Stimulated activated CD8-positive, alpha-beta memory T cell treated with anti-CD3 and anti-CD28 coated beads, Interleukin-4, amount 100 ng/mL, for 4 hours (primary cell): ENCODE measurements at regions not wholly inside any gene's neighbourhood (a gene's known extent, or its start where the extent isn't known, plus 50 kb on each side); places are given as distances from the start of the nearest gene placed in this dataset.

Experiments
- DNase-seq, 2 donors: peaks; one replicate each; pipeline ENCODE4 v3.0.0-alpha.2; 2020; ENCODE audit warnings: low read depth in 2 of 2, low spot score in 1 of 2

DNA sequence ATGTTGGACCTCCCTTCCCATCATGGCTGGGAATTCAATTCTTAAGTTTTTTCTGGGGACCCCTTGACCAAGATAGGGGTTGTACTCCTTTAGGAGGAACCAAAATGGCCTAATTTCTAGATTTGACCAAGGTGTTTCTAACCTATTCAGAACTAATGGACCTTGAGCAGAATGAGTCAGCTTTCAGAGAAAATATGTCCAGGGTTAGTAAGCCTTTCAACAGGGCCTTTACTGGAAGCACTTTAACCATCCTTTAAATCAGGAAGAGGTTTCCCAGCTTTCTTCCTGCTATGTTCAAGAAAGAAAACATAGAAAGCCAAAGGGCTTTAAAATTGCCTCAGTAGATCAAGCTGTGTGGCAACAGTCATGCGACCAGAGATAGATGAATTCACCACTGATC, 1184.9 kb upstream of the ACVR2A start:
- DNase-seq = no peak

- DNase-seq = no peak
These were observed 1192.5 kb upstream of the ACVR2A start for GRCh38 chr2:146652311-146652710.

DNA sequence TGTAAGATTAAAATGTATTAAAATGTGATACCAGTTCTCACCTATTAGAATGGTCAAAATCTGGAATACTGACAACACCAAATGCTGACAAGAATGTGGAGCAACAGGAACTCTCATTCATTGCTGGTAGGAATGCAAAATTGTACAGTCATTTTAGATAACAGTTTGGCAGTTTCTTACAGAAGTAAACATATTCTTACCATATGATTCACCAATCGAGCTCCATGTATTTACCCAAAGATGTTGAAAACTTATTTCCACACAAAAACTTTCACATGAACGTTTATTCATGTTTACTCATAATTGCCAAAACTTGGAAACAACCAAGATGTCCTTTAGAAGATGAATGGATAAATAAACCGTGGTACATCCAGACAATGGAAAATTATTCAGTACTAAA, 1193.5 kb upstream of the ACVR2A start:
- no peak for DNase-seq

DNA sequence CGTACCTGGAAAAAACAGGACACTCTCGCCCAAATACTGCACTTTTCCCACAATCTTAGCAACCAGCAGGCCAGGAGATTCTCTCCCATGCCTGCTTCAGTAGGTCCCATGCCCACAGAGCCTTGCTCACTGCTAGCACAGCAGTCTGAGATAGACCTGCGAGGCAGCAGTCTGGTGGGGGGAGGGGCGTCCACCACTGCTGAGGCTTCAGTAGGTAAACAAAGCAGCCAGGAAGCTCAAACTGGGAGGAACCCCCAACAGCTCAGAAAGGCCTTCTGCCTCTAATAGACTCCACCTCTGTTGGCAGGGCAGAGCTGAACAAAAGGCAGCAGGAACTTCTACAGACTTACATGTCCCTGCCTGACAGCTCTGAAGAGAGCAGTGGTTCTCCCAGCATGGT, 1202.8 kb upstream of the ACVR2A start:
- DNase-seq = no peak

GRCh38 chr2:146634230-146635097, 1210.4 kb upstream of the ACVR2A start:
- no peak for DNase-seq

DNA sequence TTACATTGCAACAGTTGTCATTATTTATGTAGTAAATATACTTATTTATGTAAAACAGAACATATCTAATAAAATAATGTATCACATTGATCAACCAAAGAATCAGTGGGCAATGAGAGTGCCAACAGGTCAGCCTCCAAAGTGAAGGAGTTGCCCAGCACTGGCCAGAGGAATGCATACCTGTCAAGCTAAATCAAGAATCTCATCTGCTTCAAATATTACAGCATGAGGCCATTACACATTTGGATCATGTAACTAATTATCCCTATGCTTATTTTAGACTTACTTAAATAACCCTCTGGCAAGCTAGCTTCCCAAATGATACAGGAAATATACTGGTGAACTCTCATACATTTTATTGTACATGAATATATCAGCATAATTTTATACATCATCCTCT, 1211.7 kb upstream of the ACVR2A start:
- no peak for DNase-seq

GRCh38 chr2:146632707-146633106, 1212.1 kb upstream of the ACVR2A start:
- no peak for DNase-seq

- no peak for DNase-seq
These were observed 1220.2 kb upstream of the ACVR2A start for GRCh38 chr2:146624430-146625160.

DNA sequence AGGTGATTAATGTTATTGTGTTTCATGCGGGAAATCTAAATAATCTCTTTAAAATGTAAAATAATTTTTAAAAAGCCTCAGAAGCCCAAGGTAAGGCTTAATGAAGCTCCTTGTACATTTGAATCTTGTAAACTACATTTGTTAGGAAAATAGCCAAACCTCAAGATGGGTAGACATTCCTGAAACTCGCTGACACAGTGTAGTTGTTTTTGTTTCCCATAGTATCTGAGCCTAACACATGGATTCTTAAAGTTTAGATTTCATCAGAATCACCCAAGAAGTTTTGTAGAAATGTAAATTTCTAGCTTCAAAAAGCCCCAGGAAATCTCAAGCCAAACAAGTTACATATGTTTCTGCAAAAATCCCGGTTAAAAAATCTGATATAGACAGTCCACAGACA, 1221.1 kb upstream of the ACVR2A start:
- DNase-seq = no peak

DNA sequence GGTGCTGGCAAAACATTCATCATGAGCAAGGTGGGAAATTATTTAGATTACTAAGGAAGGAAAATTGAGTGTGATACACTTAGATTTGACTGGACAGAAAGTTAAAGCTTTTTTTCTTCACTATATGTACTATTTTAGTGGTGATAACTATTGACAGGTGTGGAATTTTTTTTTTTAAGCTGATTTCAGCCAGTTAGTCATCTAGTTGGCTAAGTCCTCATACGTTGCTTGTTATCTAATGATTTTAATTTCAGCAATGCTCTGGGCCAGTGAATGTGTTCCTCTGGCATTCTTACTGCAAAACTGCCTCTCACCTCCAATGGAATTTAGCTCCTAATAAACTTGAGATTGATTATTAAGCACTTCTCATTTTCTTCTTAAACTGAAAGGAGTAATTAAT, 1223.2 kb upstream of the ACVR2A start:
- no peak for DNase-seq

DNA sequence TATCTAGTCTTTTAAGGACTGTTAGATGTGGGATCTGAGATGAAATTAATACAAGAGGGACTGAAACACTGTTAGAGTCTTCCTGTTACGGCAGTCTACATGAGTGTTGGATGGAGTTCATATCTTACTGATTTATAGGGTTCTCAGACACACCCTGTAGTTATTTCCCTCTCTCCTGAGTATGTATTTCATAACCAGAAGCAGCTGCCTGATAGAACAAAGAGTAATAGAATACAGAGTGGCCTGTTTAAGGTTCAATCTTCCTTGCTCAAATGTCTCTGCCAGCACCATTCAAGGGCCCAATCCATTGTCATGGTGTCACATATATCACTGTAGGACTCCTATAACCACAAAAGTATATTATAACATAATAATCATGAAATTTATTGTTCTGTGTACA, 1229.1 kb upstream of the ACVR2A start:
- DNase-seq = no peak

DNA sequence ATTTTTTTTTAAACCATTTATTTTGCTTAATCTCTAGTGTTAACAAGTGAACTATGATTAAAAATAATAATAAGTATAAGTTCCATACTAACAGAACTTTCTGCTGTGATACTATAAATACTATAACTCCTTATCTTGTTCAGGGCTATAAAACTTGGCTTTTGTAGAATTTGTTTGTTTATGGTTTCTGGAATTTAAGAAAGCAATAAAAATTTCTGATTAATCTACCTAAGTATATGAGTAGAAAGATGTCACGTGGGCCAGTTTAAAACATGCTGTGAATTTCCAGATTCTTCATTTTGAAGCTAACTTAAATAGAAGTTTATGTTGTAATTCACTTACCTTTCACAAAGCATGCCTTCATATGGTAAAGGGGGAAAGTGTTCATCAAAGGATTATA, 1236.3 kb upstream of the ACVR2A start:
- no peak for DNase-seq

DNA sequence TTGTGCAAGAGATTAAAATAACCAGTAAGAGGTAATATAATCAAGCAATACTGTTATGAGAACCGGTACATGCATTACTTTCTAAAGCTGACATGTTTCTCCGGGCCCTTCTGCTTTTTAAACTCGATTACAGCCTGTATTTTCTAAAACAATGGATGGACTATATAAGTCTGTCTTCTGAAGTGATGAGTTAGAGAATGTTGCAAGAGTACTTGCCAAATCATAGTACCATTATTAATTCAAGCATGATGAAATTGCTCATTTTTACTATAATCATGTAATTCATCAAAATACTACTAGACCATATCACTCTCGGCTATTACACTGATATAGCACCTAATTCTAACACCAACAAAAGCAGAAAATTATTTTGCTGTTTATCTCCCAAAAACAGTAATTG, 1240.3 kb upstream of the ACVR2A start:
- no peak for DNase-seq

GRCh38 chr2:146602856-146603255, 1242.0 kb upstream of the ACVR2A start:
- DNase-seq = no peak

DNA sequence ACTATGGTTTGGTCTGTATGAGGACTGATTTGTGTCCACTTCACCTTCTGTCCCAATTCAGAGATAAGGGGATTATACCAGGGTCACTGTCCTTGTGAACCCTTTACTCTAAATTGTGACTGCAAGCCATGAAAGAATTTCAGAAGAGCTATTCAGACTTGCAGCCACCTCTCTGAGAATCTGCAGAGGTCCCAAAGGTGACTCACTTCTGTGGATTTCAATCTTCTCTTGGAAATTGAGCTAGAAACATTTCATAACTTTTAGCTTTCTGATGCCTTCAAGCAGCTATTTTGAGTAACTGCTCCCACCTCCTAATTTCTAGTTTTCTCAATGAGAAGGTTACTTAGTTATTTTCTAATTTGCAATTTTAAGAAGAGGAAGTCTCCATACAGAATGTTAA, 1242.4 kb upstream of the ACVR2A start:
- DNase-seq = no peak

- DNase-seq = no peak
These were observed 1246.0 kb upstream of the ACVR2A start for GRCh38 chr2:146598791-146599190.

DNA sequence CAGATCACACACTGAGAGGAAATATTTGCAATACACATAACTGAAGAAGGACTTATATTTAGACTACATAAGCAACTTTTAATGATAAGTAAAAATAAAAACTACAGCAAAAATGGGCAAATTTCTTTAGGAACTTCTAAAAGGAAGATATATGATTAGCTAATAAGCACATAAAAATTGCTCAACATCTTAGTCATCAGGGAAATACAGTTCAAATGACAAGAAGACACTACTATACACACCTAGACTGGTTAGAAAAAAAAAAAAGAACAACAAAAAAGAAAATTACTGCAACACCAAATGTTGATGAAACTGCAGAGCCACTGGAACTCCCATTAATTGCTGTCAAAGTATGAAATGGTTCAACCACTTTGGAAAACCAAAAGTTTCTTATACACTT, 1247.5 kb upstream of the ACVR2A start:
- DNase-seq = no peak

DNA sequence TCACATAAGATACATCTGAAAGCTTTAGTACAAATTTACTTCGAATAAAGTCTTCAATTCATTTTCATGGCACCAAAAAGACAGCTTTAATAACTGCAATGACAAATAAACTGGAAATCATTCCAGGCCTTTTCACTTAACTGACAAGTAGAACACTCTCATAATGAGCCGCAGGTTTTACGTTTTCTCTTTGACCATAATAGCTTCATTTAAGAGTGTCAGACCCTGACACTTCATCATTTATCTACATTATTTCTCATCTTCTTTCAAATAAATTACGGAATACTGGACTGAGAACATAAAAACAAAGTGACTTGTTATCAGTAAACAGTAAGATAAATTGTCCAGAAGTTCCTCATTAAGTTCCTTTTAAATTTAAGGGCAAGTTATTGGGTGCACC, 1252.9 kb upstream of the ACVR2A start:
- DNase-seq = no peak

GRCh38 chr2:146587291-146587713, 1257.5 kb upstream of the ACVR2A start:
- no peak for DNase-seq

DNA sequence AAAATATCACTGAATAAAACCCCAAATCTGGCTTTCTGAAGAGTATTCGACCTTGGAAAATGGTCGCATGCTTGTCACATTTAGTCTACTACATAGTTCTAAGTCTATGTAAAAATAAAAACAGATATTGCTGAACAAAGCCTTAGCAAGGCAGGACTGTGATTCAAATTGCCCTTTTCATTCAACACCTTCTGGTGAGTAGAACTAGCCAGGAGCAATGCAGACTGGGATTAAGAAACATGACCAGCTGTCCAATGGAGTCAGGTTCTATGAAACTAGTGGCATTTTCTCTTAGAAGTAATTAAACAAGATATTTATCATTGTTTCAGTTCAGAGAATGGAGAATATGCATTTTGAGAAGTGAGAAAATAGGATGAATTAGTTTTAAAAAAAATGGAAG, 1260.5 kb upstream of the ACVR2A start:
- no peak for DNase-seq

DNA sequence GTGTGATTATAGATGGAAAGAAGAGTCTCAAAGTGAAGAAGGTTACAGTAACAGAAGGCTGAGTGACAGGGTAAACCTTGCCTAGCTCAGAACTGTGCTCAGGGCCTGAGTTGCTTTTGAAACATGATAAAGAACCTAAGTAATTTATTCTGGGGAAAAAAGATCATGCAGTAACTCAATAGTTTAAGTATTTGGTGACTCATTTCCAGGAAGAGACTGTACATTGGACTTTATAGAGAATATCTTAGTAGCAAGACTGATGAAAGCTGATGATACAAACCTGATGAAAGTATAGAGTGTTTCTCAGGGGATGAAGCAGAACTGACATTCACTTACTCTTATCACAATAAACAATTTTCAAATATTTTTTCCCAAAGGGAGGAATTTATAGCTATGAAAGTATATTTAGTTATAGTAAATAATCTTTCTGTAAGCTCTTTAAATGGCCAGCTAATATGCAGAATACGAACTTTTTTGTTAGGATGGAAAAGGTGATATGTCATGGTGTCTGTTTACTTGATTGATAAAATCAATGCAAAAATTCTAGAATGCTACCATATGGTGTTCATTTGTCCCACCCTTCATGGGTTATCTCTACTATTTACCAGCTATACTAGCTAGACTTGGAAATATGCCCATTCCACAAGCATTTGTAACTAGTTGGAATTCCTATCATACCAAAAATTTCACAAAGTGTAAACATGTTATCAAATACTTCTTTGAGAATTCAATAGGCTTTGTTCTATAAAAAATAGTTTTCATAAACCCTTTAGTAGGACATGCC, 1265.5 kb upstream of the ACVR2A start:
- no peak for DNase-seq
